ENCODE measurements at regions not wholly inside any gene's neighbourhood (a gene's known extent, or its start where the extent isn't known, plus 50 kb on each side); places are given as distances from the start of the nearest gene placed in this dataset.

GRCh38 chr6:106886922-106887797 lies 87.4 kb downstream of the CD24 start:
- peaks cover 51% of the 10 kb centered on the region for H3K4me1 ChIP-seq (ENCODE audit: insufficient read depth)
- H3K4me3 Mint-ChIP-seq: peak overlapping the region; percentile 55
- peaks cover 54% of the 10 kb centered on the region for H3K4me1 Mint-ChIP-seq
- peak; percentile 43 for DNase-seq (ENCODE audit: low spot score)
- peak overlapping the region; percentile 92 for H3K27ac Mint-ChIP-seq
- H3K36me3 Mint-ChIP-seq (ENCODE audit: low read depth): no peaks in the 10 kb centered on the region
- H3K27me3 Mint-ChIP-seq (ENCODE audit: insufficient read depth, low read depth, poor library complexity): peaks cover 5% of the 10 kb centered on the region
- H4K20me1 ChIP-seq (replicated peaks; ENCODE audit: insufficient read depth): no peaks in the 10 kb centered on the region
- no peak overlapping the region for H2AFZ ChIP-seq
- H3K79me2 ChIP-seq (replicated peaks; ENCODE audit: insufficient read depth): no peaks in the 10 kb centered on the region
- ATAC-seq: peak; percentile 59
- H3K4me2 ChIP-seq: peak overlapping the region; percentile 59
- H3K27ac ChIP-seq (ENCODE audit: low read depth): peak overlapping the region; percentile 84
- peaks cover 7% of the 10 kb centered on the region; the same call in 1 of the 2 replicates for H3F3A ChIP-seq (replicated peaks; ENCODE audit: low read depth)
- H3K36me3 ChIP-seq (ENCODE audit: insufficient read depth): no peaks in the 10 kb centered on the region
- H3K9me2 ChIP-seq (ENCODE audit: insufficient read depth): no peaks in the 10 kb centered on the region
- peak overlapping the region; percentile 29 for H3K4me3 ChIP-seq
- TF ChIP-seq CREB1 (CRISPR knock-in tag; IDR thresholded peaks at IDR 0.05; ENCODE audit: low read depth) (no peak), STAT1 (IDR thresholded peaks at IDR 0.05; ENCODE audit: unreplicated experiment) (no peak), POLR2AphosphoS5 (IDR thresholded peaks at IDR 0.05; ENCODE audit: low read depth) (no peak), ZNF331 (CRISPR knock-in tag; IDR thresholded peaks at IDR 0.05; ENCODE audit: low read depth) (no peak), EZH2 (IDR thresholded peaks at IDR 0.05; ENCODE audit: low read depth, unreplicated experiment) (no peak), JUNB (IDR thresholded peaks at IDR 0.05; ENCODE audit: unreplicated experiment) (no peak), CTCF (conservative IDR thresholded peaks at IDR 0.05; ENCODE audit: low read depth in 2 of 2) (no peak)
- TF ChIP-seq, protein P1, sequence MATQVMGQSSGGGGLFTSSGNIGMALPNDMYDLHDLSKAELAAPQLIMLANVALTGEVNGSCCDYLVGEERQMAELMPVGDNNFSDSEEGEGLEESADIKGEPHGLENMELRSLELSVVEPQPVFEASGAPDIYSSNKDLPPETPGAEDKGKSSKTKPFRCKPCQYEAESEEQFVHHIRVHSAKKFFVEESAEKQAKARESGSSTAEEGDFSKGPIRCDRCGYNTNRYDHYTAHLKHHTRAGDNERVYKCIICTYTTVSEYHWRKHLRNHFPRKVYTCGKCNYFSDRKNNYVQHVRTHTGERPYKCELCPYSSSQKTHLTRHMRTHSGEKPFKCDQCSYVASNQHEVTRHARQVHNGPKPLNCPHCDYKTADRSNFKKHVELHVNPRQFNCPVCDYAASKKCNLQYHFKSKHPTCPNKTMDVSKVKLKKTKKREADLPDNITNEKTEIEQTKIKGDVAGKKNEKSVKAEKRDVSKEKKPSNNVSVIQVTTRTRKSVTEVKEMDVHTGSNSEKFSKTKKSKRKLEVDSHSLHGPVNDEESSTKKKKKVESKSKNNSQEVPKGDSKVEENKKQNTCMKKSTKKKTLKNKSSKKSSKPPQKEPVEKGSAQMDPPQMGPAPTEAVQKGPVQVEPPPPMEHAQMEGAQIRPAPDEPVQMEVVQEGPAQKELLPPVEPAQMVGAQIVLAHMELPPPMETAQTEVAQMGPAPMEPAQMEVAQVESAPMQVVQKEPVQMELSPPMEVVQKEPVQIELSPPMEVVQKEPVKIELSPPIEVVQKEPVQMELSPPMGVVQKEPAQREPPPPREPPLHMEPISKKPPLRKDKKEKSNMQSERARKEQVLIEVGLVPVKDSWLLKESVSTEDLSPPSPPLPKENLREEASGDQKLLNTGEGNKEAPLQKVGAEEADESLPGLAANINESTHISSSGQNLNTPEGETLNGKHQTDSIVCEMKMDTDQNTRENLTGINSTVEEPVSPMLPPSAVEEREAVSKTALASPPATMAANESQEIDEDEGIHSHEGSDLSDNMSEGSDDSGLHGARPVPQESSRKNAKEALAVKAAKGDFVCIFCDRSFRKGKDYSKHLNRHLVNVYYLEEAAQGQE (IDR thresholded peaks at IDR 0.05; ENCODE audit: unreplicated experiment): no peak
- TF ChIP-seq, protein P2, sequence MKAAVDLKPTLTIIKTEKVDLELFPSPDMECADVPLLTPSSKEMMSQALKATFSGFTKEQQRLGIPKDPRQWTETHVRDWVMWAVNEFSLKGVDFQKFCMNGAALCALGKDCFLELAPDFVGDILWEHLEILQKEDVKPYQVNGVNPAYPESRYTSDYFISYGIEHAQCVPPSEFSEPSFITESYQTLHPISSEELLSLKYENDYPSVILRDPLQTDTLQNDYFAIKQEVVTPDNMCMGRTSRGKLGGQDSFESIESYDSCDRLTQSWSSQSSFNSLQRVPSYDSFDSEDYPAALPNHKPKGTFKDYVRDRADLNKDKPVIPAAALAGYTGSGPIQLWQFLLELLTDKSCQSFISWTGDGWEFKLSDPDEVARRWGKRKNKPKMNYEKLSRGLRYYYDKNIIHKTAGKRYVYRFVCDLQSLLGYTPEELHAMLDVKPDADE (IDR thresholded peaks at IDR 0.05): no peak
- no peaks in the 10 kb centered on the region for H3K9me3 Mint-ChIP-seq
- H3K27me3 ChIP-seq (ENCODE audit: insufficient read depth): no peaks in the 10 kb centered on the region

Measured in GM23338 (cell line).